CD4-positive, CD25-positive, alpha-beta regulatory T cell (primary cell): ENCODE measurements at regions not wholly inside any gene's neighbourhood (a gene's known extent, or its start where the extent isn't known, plus 50 kb on each side); places are given as distances from the start of the nearest gene placed in this dataset.
A peak's percentile ranks its signal among the peaks of the same experiment; 100 is the strongest.
"Not testable (repeated sequence)": the region's sequence is repeated elsewhere in the genome, so short reads cannot be mapped to it uniquely, and the experiment has no call there.

ENCODE experiments used
- ATAC-seq, 2 donors: fragments of 150-1000 bp; cut with Tn5 transposase; one replicate each; pipeline ENCODE4 v1.10.0; 2021; ENCODE audit warnings: low read depth in 2 of 2, moderate number of reproducible peaks in 2 of 2, moderate library complexity in 1 of 2
- DNase-seq, 3 donors: peaks; one replicate each; pipeline versions ENCODE4 v3.0.0 to v3.0.0-alpha.2; 2012 to 2022; ENCODE audit warnings: mixed read lengths in 1 of 3
- H3K27ac ChIP-seq: one replicate; pipeline ENCODE4 v1.7.0; 2013; ENCODE audit warnings: mild to moderate bottlenecking, low read length; ENCODE audit not compliant: insufficient read depth, poor library complexity, severe bottlenecking
- H3K27me3 ChIP-seq: one replicate; pipeline ENCODE4 v1.7.0; 2013; ENCODE audit warnings: low read length; ENCODE audit not compliant: control insufficient read depth, insufficient read depth
- H3K36me3 ChIP-seq: one replicate; pipeline ENCODE4 v1.7.0; 2013; ENCODE audit warnings: mild to moderate bottlenecking, low read length, moderate library complexity; ENCODE audit not compliant: control insufficient read depth, insufficient read depth
- H3K4me1 ChIP-seq: 2 replicates; pipeline ENCODE4 v1.7.0; 2013; ENCODE audit warnings: mild to moderate bottlenecking, low read length; ENCODE audit not compliant: insufficient read depth, control insufficient read depth, poor library complexity, severe bottlenecking
- H3K4me3 ChIP-seq: one replicate; pipeline ENCODE4 v1.7.0; 2013; ENCODE audit warnings: low read depth, mild to moderate bottlenecking, low read length, moderate library complexity
- H3K9me3 ChIP-seq, 2 experiments: 1 replicate in 1 of 2; 2 replicates in 1 of 2; pipeline ENCODE4 v1.7.0; 2013; ENCODE audit warnings: low read length in 2 of 2, mild to moderate bottlenecking in 1 of 2, moderate library complexity in 1 of 2; ENCODE audit not compliant: control insufficient read depth in 2 of 2
- H3K27ac Mint-ChIP-seq, 3 donors: one replicate each; pipeline ENCODE4 v1.8.0; 2020 to 2022; ENCODE audit warnings: mild to moderate bottlenecking in 3 of 3, mixed read lengths in 3 of 3, moderate library complexity in 2 of 3
- H3K27me3 Mint-ChIP-seq: one replicate; pipeline ENCODE4 v1.8.0; 2022; ENCODE audit warnings: mild to moderate bottlenecking, mixed read lengths
- H3K36me3 Mint-ChIP-seq: one replicate; pipeline ENCODE4 v1.8.0; 2020; ENCODE audit warnings: mixed read lengths
- H3K4me1 Mint-ChIP-seq, 4 donors: one replicate each; pipeline ENCODE4 v1.8.0; 2020 to 2022; ENCODE audit warnings: mixed read lengths in 4 of 4, mild to moderate bottlenecking in 1 of 4
- H3K4me3 Mint-ChIP-seq, 4 donors: one replicate each; pipeline ENCODE4 v1.8.0; 2020 to 2022; ENCODE audit warnings: mild to moderate bottlenecking in 4 of 4, mixed read lengths in 4 of 4, moderate library complexity in 3 of 4
- H3K9me3 Mint-ChIP-seq, 7 donors: one replicate each; pipeline ENCODE4 v1.8.0; 2020 to 2022; ENCODE audit warnings: mixed read lengths in 7 of 7, mild to moderate bottlenecking in 3 of 7, moderate library complexity in 2 of 7

- DNase-seq (no peak), ATAC-seq (no peak)
- Mint-ChIP-seq H3K4me3 (no peak overlapping the region), H3K27ac (no peak overlapping the region), H3K9me3 (peaks cover 0 to 2% (median 0%) of the 10 kb centered on the region in 7 donors), H3K4me1 (no peaks in the 10 kb centered on the region), H3K27me3 (peaks cover 14% of the 10 kb centered on the region), H3K36me3 (no peaks in the 10 kb centered on the region)
- H3K9me3 ChIP-seq: no peaks in the 10 kb centered on the region
- H3K4me1 ChIP-seq: no peaks in the 10 kb centered on the region
- no peak overlapping the region for H3K4me3 ChIP-seq
- H3K36me3 ChIP-seq: no peaks in the 10 kb centered on the region
- H3K27me3 ChIP-seq: no peaks in the 10 kb centered on the region
- H3K27ac ChIP-seq: no peak overlapping the region
Measured at GRCh38 chr13:50626101-50626547, 217.4 kb downstream of the DLEU7 start.

- H3K4me1 ChIP-seq: no peaks in the 10 kb centered on the region
- ATAC-seq (no peak), DNase-seq (no peak)
- Mint-ChIP-seq H3K9me3 (peaks cover 0 to 2% (median 0%) of the 10 kb centered on the region in 7 donors), H3K27ac (no peak overlapping the region), H3K4me3 (no peak overlapping the region), H3K36me3 (no peaks in the 10 kb centered on the region), H3K4me1 (no peaks in the 10 kb centered on the region), H3K27me3 (peaks cover 14% of the 10 kb centered on the region)
- H3K27me3 ChIP-seq: no peaks in the 10 kb centered on the region
- H3K36me3 ChIP-seq: no peaks in the 10 kb centered on the region
- no peaks in the 10 kb centered on the region for H3K9me3 ChIP-seq
- no peak overlapping the region for H3K4me3 ChIP-seq
- no peak overlapping the region for H3K27ac ChIP-seq
Measured at GRCh38 chr13:50627111-50627510, 216.4 kb downstream of the DLEU7 start.

GRCh38 chr13:50628512-50628911 is 215.0 kb downstream of the DLEU7 start:
- H3K9me3 Mint-ChIP-seq, H3K4me3 ChIP-seq, H3K27me3 Mint-ChIP-seq, ATAC-seq, H3K36me3 ChIP-seq, H3K4me3 Mint-ChIP-seq, H3K27ac ChIP-seq, H3K36me3 Mint-ChIP-seq, H3K27me3 ChIP-seq, H3K4me1 ChIP-seq, H3K9me3 ChIP-seq, H3K4me1 Mint-ChIP-seq, H3K27ac Mint-ChIP-seq, DNase-seq: not testable (repeated sequence)

GRCh38 chr13:50629497-50629896 is 214.0 kb downstream of the DLEU7 start:
- H3K36me3 ChIP-seq: no peaks in the 10 kb centered on the region
- no peaks in the 10 kb centered on the region for H3K9me3 ChIP-seq
- no peak overlapping the region for H3K27ac Mint-ChIP-seq
- no peak overlapping the region for H3K27ac ChIP-seq
- DNase-seq: no peak
- peaks cover 0 to 3% (median 0%) of the 10 kb centered on the region in 4 donors for H3K4me1 Mint-ChIP-seq
- no peaks in the 10 kb centered on the region for H3K27me3 ChIP-seq
- no peak overlapping the region for H3K4me3 ChIP-seq
- H3K36me3 Mint-ChIP-seq: no peaks in the 10 kb centered on the region
- peaks cover 4% of the 10 kb centered on the region for H3K27me3 Mint-ChIP-seq
- no peak for ATAC-seq
- no peaks in the 10 kb centered on the region for H3K4me1 ChIP-seq
- H3K4me3 Mint-ChIP-seq: no peak overlapping the region
- H3K9me3 Mint-ChIP-seq: peaks cover 0 to 2% (median 0%) of the 10 kb centered on the region in 7 donors

- Histone ChIP-seq H3K4me1 (no peaks in the 10 kb centered on the region), H3K4me3 (no peak overlapping the region), H3K27ac (no peak overlapping the region), H3K27me3 (no peaks in the 10 kb centered on the region), H3K9me3 (no peaks in the 10 kb centered on the region), H3K36me3 (no peaks in the 10 kb centered on the region)
- peaks cover 0 to 3% (median 0%) of the 10 kb centered on the region in 4 donors for H3K4me1 Mint-ChIP-seq
- H3K27ac Mint-ChIP-seq: no peak overlapping the region
- no peak overlapping the region for H3K4me3 Mint-ChIP-seq
- no peaks in the 10 kb centered on the region for H3K36me3 Mint-ChIP-seq
- no peak for DNase-seq
- ATAC-seq: no peak
- H3K27me3 Mint-ChIP-seq: peaks cover 5% of the 10 kb centered on the region
- H3K9me3 Mint-ChIP-seq: peaks cover 0 to 2% (median 0%) of the 10 kb centered on the region in 7 donors
Measured at GRCh38 chr13:50629966-50630365, 213.5 kb downstream of the DLEU7 start.

GRCh38 chr13:50631041-50631440 is 212.5 kb downstream of the DLEU7 start:
- peaks cover 0 to 5% (median 1%) of the 10 kb centered on the region in 4 donors for H3K4me1 Mint-ChIP-seq
- no peaks in the 10 kb centered on the region for H3K4me1 ChIP-seq
- H3K27me3 Mint-ChIP-seq: peaks cover 5% of the 10 kb centered on the region

GRCh38 chr13:50634339-50634738 is 209.2 kb downstream of the DLEU7 start:
- Mint-ChIP-seq H3K9me3 (no peaks in the 10 kb centered on the region), H3K27me3 (peaks cover 10% of the 10 kb centered on the region), H3K27ac (no peak overlapping the region), H3K4me1 (peaks cover 0 to 5% (median 1%) of the 10 kb centered on the region in 4 donors), H3K36me3 (no peaks in the 10 kb centered on the region), H3K4me3 (no peak overlapping the region)
- Histone ChIP-seq H3K36me3 (no peaks in the 10 kb centered on the region), H3K27ac (no peak overlapping the region), H3K9me3 (no peaks in the 10 kb centered on the region), H3K4me3 (no peak overlapping the region), H3K4me1 (no peaks in the 10 kb centered on the region), H3K27me3 (no peaks in the 10 kb centered on the region)
- ATAC-seq: no peak
- no peak for DNase-seq

More at GRCh38 chr13:50631041-50631440, 212.5 kb downstream of the DLEU7 start:
- Histone ChIP-seq H3K4me3 (no peak overlapping the region), H3K9me3 (no peaks in the 10 kb centered on the region), H3K27ac (no peak overlapping the region), H3K36me3 (no peaks in the 10 kb centered on the region), H3K27me3 (no peaks in the 10 kb centered on the region)
- ATAC-seq (no peak), DNase-seq (no peak)
- H3K36me3 Mint-ChIP-seq: no peaks in the 10 kb centered on the region
- no peak overlapping the region for H3K27ac Mint-ChIP-seq
- H3K9me3 Mint-ChIP-seq: peaks cover 0 to 2% (median 0%) of the 10 kb centered on the region in 7 donors
- no peak overlapping the region for H3K4me3 Mint-ChIP-seq

- Histone ChIP-seq H3K4me3 (no peak overlapping the region), H3K27ac (no peak overlapping the region), H3K9me3 (no peaks in the 10 kb centered on the region), H3K27me3 (no peaks in the 10 kb centered on the region), H3K4me1 (no peaks in the 10 kb centered on the region), H3K36me3 (no peaks in the 10 kb centered on the region)
- Mint-ChIP-seq H3K9me3 (no peaks in the 10 kb centered on the region), H3K27me3 (peaks cover 10% of the 10 kb centered on the region), H3K36me3 (no peaks in the 10 kb centered on the region), H3K27ac (peak overlapping the region in 2 of 3 donors; percentile 6 to 23), H3K4me1 (peaks cover 0 to 5% (median 1%) of the 10 kb centered on the region in 4 donors), H3K4me3 (no peak overlapping the region)
- ATAC-seq: peak; percentile 28 to 50
- DNase-seq: no peak
Measured at GRCh38 chr13:50635504-50635903, 208.0 kb downstream of the DLEU7 start.
